ENCODE measurements at regions not wholly inside any gene's neighbourhood (a gene's known extent, or its start where the extent isn't known, plus 50 kb on each side); places are given as distances from the start of the nearest gene placed in this dataset.
A peak's percentile ranks its signal among the peaks of the same experiment; 100 is the strongest.

DNA sequence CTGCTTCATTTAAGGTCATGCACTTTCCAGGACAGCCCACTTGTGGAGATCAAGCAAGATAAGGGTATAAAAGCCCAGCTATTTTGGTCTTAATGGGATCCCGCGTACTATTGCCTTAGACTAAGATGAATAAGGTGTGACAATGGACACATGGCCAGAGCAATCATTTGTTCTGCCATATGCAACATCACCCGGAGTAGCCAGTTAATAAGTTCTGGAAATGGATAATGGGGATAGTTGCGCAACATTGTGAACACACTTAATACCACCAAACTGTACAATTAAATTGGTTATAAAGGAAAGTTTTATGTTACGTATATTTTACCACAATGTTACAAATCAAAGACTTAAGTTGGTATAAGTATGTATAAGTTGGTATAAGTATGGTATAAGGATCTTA lies 674.5 kb downstream of the HDGFL1 start:
- TF ChIP-seq LCORL (IDR thresholded peaks at IDR 0.05) (no peak), LCORL (CRISPR knock-in tag; IDR thresholded peaks at IDR 0.05) (no peak), ZFP82 (CRISPR knock-in tag; IDR thresholded peaks at IDR 0.05; ENCODE audit: borderline replicate concordance) (no peak), STAT5B (CRISPR knock-in tag; IDR thresholded peaks at IDR 0.05) (no peak), POLR2A (IDR thresholded peaks at IDR 0.05; ENCODE audit: insufficient read depth in 1 of 2, low read depth in 2 of 2, low read length in 2 of 2) (no peak), JUND (CRISPR knock-in tag; IDR thresholded peaks at IDR 0.05) (no peak), BCLAF1 (IDR thresholded peaks at IDR 0.05) (no peak), GABPA (IDR thresholded peaks at IDR 0.05; ENCODE audit: low read depth, low read length) (no peak), GABPA (CRISPR knock-in tag; IDR thresholded peaks at IDR 0.05; ENCODE audit: low read depth) (no peak), RBFOX2 (IDR thresholded peaks at IDR 0.05; ENCODE audit: low read depth, low read length) (no peak), ZNF143 (CRISPR knock-in tag; IDR thresholded peaks at IDR 0.05) (no peak), CEBPB (IDR thresholded peaks at IDR 0.05; ENCODE audit: borderline replicate concordance, low read depth, low read length) (peak; percentile 80), EZH2 (conservative IDR thresholded peaks at IDR 0.05; ENCODE audit: low read depth, low read length) (no peak)
- TF ChIP-seq, protein P1, sequence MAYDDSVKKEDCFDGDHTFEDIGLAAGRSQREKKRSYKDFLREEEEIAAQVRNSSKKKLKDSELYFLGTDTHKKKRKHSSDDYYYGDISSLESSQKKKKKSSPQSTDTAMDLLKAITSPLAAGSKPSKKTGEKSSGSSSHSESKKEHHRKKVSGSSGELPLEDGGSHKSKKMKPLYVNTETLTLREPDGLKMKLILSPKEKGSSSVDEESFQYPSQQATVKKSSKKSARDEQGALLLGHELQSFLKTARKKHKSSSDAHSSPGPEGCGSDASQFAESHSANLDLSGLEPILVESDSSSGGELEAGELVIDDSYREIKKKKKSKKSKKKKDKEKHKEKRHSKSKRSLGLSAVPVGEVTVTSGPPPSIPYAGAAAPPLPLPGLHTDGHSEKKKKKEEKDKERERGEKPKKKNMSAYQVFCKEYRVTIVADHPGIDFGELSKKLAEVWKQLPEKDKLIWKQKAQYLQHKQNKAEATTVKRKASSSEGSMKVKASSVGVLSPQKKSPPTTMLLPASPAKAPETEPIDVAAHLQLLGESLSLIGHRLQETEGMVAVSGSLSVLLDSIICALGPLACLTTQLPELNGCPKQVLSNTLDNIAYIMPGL (CRISPR knock-in tag; IDR thresholded peaks at IDR 0.05; ENCODE audit: borderline replicate concordance in 1 of 2, low read depth in 1 of 2): no peak

Data from HepG2 (cell line).